Hepatocyte (in vitro differentiated cells): ENCODE measurements at regions not wholly inside any gene's neighbourhood (a gene's known extent, or its start where the extent isn't known, plus 50 kb on each side); places are given as distances from the start of the nearest gene placed in this dataset.

Experiments
- DNase-seq: peaks from one replicate; pipeline ENCODE4 v3.0.0-alpha.2; 2016; ENCODE audit warnings: low spot score
- H2AFZ ChIP-seq: fragments of 200-600 bp; sonication (generic); 2 replicates; pipeline ENCODE4 v1.6.0; 2016; ENCODE audit warnings: antibody characterized with exemption, mild to moderate bottlenecking
- H3K27ac ChIP-seq: fragments of 200-600 bp; sonication (generic); 2 replicates; pipeline ENCODE4 v1.5.1; 2016; ENCODE audit warnings: mild to moderate bottlenecking
- H3K27me3 ChIP-seq: fragments of 200-600 bp; sonication (generic); 2 replicates; pipeline ENCODE4 v1.6.1; 2016
- H3K36me3 ChIP-seq: fragments of 200-600 bp; sonication (generic); replicated peaks from 2 replicates; pipeline ENCODE4 v1.5.1; 2016; ENCODE audit warnings: low read depth; ENCODE audit not compliant: insufficient read depth
- H3K4me1 ChIP-seq: fragments of 200-600 bp; sonication (generic); 2 replicates; pipeline ENCODE4 v1.5.1; 2016; ENCODE audit warnings: mild to moderate bottlenecking, moderate library complexity; ENCODE audit not compliant: insufficient read depth
- H3K4me2 ChIP-seq: fragments of 200-600 bp; sonication (generic); 2 replicates; pipeline ENCODE4 v1.6.0; 2016
- H3K4me3 ChIP-seq: fragments of 200-600 bp; sonication (generic); 2 replicates; pipeline ENCODE4 v1.5.1; 2016; ENCODE audit warnings: mild to moderate bottlenecking
- H3K79me2 ChIP-seq: fragments of 200-600 bp; sonication (generic); 2 replicates; pipeline ENCODE4 v1.6.0; 2017; ENCODE audit warnings: mild to moderate bottlenecking
- H3K9me2 ChIP-seq: fragments of 200-600 bp; sonication (generic); replicated peaks from 2 replicates; pipeline ENCODE4 v1.6.0; 2017; ENCODE audit warnings: mild to moderate bottlenecking; ENCODE audit not compliant: insufficient read depth
- H3K9me3 ChIP-seq: fragments of 200-600 bp; sonication (generic); 2 replicates; pipeline ENCODE4 v1.5.1; 2016; ENCODE audit warnings: low read depth, mild to moderate bottlenecking
- H4K20me1 ChIP-seq: fragments of 200-600 bp; sonication (generic); 2 replicates; pipeline ENCODE4 v1.6.0; 2016; ENCODE audit warnings: mild to moderate bottlenecking; ENCODE audit not compliant: insufficient read depth, poor library complexity, severe bottlenecking
- CTCF ChIP-seq: fragments of 200-600 bp; sonication (generic); IDR thresholded peaks from 2 replicates; pipeline ENCODE4 v1.5.1; 2016; ENCODE audit warnings: antibody characterized with exemption, mild to moderate bottlenecking; ENCODE audit not compliant: poor library complexity
- EZH2 ChIP-seq: fragments of 200-600 bp; sonication (generic); IDR thresholded peaks from 2 replicates; pipeline ENCODE4 v1.6.1; 2016; ENCODE audit warnings: antibody characterized with exemption, mild to moderate bottlenecking, borderline replicate concordance
- EZH2phosphoT487 ChIP-seq: fragments of 200-600 bp; sonication (generic); IDR thresholded peaks from one replicate; pipeline ENCODE4 v1.6.1; 2018; ENCODE audit warnings: antibody characterized with exemption, mild to moderate bottlenecking, low read depth, moderate library complexity; ENCODE audit not compliant: unreplicated experiment, severe bottlenecking
- WGBS: methylation state at CpG from one replicate; pipeline ENCODE4 v1.1.6; 2016; ENCODE audit warnings: low lambda C conversion rate; ENCODE audit errors: missing lambda C conversion rate; 5-methylcytosine and 5-hydroxymethylcytosine counted together

- WGBS, result 49% methylated on average over 4 of the region's 4 CpGs
- no peaks in the 10 kb centered on the region for H3K9me3 ChIP-seq
- H4K20me1 ChIP-seq, result no peaks in the 10 kb centered on the region
- H3K4me2 ChIP-seq, result no peak overlapping the region
- H3K9me2 ChIP-seq, result no peaks in the 10 kb centered on the region
- H3K4me1 ChIP-seq, result no peaks in the 10 kb centered on the region
- TF ChIP-seq CTCF (no peak), EZH2 (no peak), EZH2phosphoT487 (no peak)
- no peak for DNase-seq
- H2AFZ ChIP-seq, result no peak overlapping the region
- H3K79me2 ChIP-seq, result no peaks in the 10 kb centered on the region
- no peaks in the 10 kb centered on the region for H3K27me3 ChIP-seq
- no peaks in the 10 kb centered on the region for H3K36me3 ChIP-seq
- no peak overlapping the region for H3K4me3 ChIP-seq
- H3K27ac ChIP-seq, result no peak overlapping the region
Measured at GRCh38 chr15:45776772-45777171, 141.9 kb downstream of the SQOR start.

GRCh38 chr15:45777781-45778180 is 143.0 kb downstream of the SQOR start:
- no peaks in the 10 kb centered on the region for H3K36me3 ChIP-seq
- no peaks in the 10 kb centered on the region for H3K9me3 ChIP-seq
- no peak overlapping the region for H3K27ac ChIP-seq
- no peak for TF ChIP-seq EZH2phosphoT487
- TF ChIP-seq CTCF, result no peak
- no peak for TF ChIP-seq EZH2
- H2AFZ ChIP-seq, result no peak overlapping the region
- no peak overlapping the region for H3K4me3 ChIP-seq
- no peak for DNase-seq
- H3K27me3 ChIP-seq, result no peaks in the 10 kb centered on the region
- H3K9me2 ChIP-seq, result no peaks in the 10 kb centered on the region
- no peaks in the 10 kb centered on the region for H4K20me1 ChIP-seq
- no peaks in the 10 kb centered on the region for H3K4me1 ChIP-seq
- WGBS, result 85% methylated on average over 4 of the region's 4 CpGs
- no peak overlapping the region for H3K4me2 ChIP-seq
- no peaks in the 10 kb centered on the region for H3K79me2 ChIP-seq

- no peaks in the 10 kb centered on the region for H4K20me1 ChIP-seq
- no peaks in the 10 kb centered on the region for H3K9me3 ChIP-seq
- H3K36me3 ChIP-seq, result no peaks in the 10 kb centered on the region
- H2AFZ ChIP-seq, result no peak overlapping the region
- H3K4me1 ChIP-seq, result no peaks in the 10 kb centered on the region
- 80% methylated on average over 2 of the region's 2 CpGs for WGBS
- no peak overlapping the region for H3K4me2 ChIP-seq
- no peak for DNase-seq
- no peak overlapping the region for H3K4me3 ChIP-seq
- no peaks in the 10 kb centered on the region for H3K27me3 ChIP-seq
- H3K9me2 ChIP-seq, result no peaks in the 10 kb centered on the region
- H3K27ac ChIP-seq, result no peak overlapping the region
- H3K79me2 ChIP-seq, result no peaks in the 10 kb centered on the region
- TF ChIP-seq EZH2phosphoT487, result no peak
- no peak for TF ChIP-seq CTCF
- TF ChIP-seq EZH2, result no peak
Measured at GRCh38 chr15:45780352-45780751, 145.5 kb downstream of the SQOR start.

- H3K36me3 ChIP-seq, result no peaks in the 10 kb centered on the region
- no peak for DNase-seq
- H3K4me2 ChIP-seq, result no peak overlapping the region
- no peak overlapping the region for H3K4me3 ChIP-seq
- no peaks in the 10 kb centered on the region for H3K4me1 ChIP-seq
- H3K9me2 ChIP-seq, result no peaks in the 10 kb centered on the region
- no peak overlapping the region for H3K27ac ChIP-seq
- H3K9me3 ChIP-seq, result no peaks in the 10 kb centered on the region
- no peak overlapping the region for H2AFZ ChIP-seq
- no peaks in the 10 kb centered on the region for H4K20me1 ChIP-seq
- WGBS, result 54% methylated on average over 2 of the region's 2 CpGs
- no peaks in the 10 kb centered on the region for H3K79me2 ChIP-seq
- no peak for TF ChIP-seq CTCF
- TF ChIP-seq EZH2phosphoT487, result no peak
- no peak for TF ChIP-seq EZH2
- no peaks in the 10 kb centered on the region for H3K27me3 ChIP-seq
Measured at GRCh38 chr15:45784656-45785055, 149.8 kb downstream of the SQOR start.
